ENCODE measurements at regions not wholly inside any gene's neighbourhood (a gene's known extent, or its start where the extent isn't known, plus 50 kb on each side); places are given as distances from the start of the nearest gene placed in this dataset.
"Not testable (repeated sequence)": the region's sequence is repeated elsewhere in the genome, so short reads cannot be mapped to it uniquely, and the experiment has no call there.

DNA sequence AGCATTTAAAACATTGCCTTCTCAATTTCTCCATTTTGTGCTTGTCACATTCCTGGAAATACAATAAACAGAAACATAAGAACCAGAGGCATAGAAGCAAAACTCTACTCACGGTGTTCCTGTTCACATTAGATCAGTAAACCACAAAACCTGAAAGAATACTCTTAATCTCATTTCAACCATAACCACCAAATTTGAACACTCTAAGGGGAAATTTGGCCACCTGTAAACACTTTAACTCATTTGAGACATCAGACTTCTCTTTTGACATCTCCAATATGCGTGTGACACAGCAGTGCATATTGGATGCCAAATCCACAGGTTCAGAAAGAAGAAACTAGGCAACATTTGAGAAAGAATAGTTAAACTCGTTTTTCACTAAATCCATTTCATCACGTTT, 153.8 kb upstream of the IRAK1BP1 start:
- Histone ChIP-seq H3K36me3 (replicated peaks) (no peaks in the 10 kb centered on the region), H3K4me3 (ENCODE audit: low read depth, low read length) (no peak overlapping the region), H3K27me3 (replicated peaks) (no peaks in the 10 kb centered on the region), H3K27ac (no peak overlapping the region)
- DNase-seq = no peak
- in situ Hi-C loops (cut with HindIII; ENCODE audit: low pct_ligation_motif_present, low sequenced_read_pairs) = no loop called here
- TF ChIP-seq CTCF (IDR thresholded peaks at IDR 0.05; ENCODE audit: low read depth, low read length, missing control alignments) = no peak

DNA sequence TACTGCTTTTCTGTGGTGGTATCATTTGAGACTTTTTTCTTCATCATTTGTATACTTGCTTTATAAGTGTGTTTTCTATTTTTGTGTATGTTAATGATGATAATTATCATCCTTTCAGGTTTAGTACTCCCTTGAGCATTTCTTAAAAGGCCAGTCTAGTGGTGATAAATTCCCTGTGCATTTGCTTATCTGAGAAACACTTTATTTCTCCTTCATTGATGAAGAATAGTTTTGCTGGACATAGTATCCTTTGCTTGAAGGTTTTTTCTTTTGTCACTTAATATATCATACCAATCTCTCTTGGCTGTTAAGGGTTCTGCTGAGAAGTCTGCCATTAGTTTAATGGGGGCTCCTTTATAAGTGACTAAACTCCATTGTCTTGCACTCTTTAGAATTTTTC, 123.2 kb upstream of the IRAK1BP1 start:
- in situ Hi-C loops (cut with HindIII; ENCODE audit: low pct_ligation_motif_present, low sequenced_read_pairs) = no loop called here
- H3K4me3 ChIP-seq (ENCODE audit: low read depth, low read length) = no peak overlapping the region
- H3K36me3 ChIP-seq (replicated peaks) = no peaks in the 10 kb centered on the region
- no peak for TF ChIP-seq CTCF (IDR thresholded peaks at IDR 0.05; ENCODE audit: low read depth, low read length, missing control alignments)
- H3K27me3 ChIP-seq (replicated peaks) = no peaks in the 10 kb centered on the region
- DNase-seq = no peak
- no peak overlapping the region for H3K27ac ChIP-seq

GRCh38 chr6:78746457-78746856, 120.9 kb upstream of the IRAK1BP1 start:
- H3K27ac ChIP-seq = no peak overlapping the region
- no peak overlapping the region for H3K4me3 ChIP-seq (ENCODE audit: low read depth, low read length)
- H3K27me3 ChIP-seq (replicated peaks) = no peaks in the 10 kb centered on the region
- in situ Hi-C loops (cut with HindIII; ENCODE audit: low pct_ligation_motif_present, low sequenced_read_pairs) = no loop called here
- no peak for DNase-seq
- TF ChIP-seq CTCF (IDR thresholded peaks at IDR 0.05; ENCODE audit: low read depth, low read length, missing control alignments) = no peak
- H3K36me3 ChIP-seq (replicated peaks) = no peaks in the 10 kb centered on the region

DNA sequence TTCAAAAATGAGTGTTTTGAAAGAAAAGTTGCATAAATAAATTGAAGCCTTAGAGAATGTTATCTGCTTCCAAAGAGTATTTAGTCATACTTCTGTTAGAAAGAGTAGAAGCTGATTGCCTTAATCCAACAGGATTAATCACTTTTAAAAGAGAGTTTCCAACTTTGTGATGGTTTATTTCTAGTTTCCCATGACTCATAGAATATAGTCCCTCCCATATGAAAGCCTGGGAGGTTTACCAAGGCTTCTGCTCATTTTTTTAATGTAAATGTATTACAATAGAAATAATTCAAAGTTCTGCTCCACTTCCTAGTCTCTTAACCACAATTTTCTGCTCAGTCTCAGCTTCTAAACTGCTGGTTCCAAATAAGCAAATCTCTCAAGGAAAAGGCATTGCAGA, 118.0 kb upstream of the IRAK1BP1 start:
- Histone ChIP-seq H3K27ac (no peak overlapping the region), H3K36me3 (replicated peaks) (no peaks in the 10 kb centered on the region), H3K4me3 (ENCODE audit: low read depth, low read length) (no peak overlapping the region), H3K27me3 (replicated peaks) (no peaks in the 10 kb centered on the region)
- no peak for DNase-seq
- in situ Hi-C loops (cut with HindIII; ENCODE audit: low pct_ligation_motif_present, low sequenced_read_pairs) = no loop called here
- TF ChIP-seq CTCF (IDR thresholded peaks at IDR 0.05; ENCODE audit: low read depth, low read length, missing control alignments) = no peak

DNA sequence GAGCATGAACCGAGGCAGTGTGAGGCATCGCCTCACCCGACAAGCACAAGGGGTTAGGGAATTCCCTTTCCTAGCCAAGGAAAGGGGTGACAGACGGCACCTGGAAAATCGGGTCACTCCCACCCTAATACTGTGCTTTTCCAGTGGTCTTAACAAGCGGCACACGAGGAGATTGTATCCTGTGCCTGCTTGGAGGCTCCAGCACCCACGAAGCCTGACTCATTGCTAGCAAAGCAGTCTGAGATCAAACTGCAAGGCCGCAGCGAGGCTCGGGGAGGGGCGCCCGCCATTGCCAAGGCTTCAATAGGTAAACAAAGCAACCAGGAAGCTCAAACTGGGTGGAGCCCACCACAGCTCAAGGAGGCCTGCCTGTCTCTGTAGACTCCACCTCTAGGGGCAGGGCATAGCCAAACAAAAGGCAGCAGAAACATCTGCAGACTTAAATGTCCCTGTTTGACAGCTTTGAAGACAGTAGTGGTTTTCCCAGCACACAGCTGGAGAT, 109.0 kb upstream of the IRAK1BP1 start:
- in situ Hi-C loops (cut with HindIII; ENCODE audit: low pct_ligation_motif_present, low sequenced_read_pairs) = not testable (repeated sequence)

GRCh38 chr6:78768271-78768670, 99.1 kb upstream of the IRAK1BP1 start:
- no peaks in the 10 kb centered on the region for H3K36me3 ChIP-seq (replicated peaks)
- DNase-seq = no peak
- H3K4me3 ChIP-seq (ENCODE audit: low read depth, low read length) = no peak overlapping the region
- in situ Hi-C loops (cut with HindIII; ENCODE audit: low pct_ligation_motif_present, low sequenced_read_pairs) = no loop called here
- H3K27ac ChIP-seq = no peak overlapping the region
- H3K27me3 ChIP-seq (replicated peaks) = no peaks in the 10 kb centered on the region
- no peak for TF ChIP-seq CTCF (IDR thresholded peaks at IDR 0.05; ENCODE audit: low read depth, low read length, missing control alignments)

More for the DNA sequence above, 109.0 kb upstream of the IRAK1BP1 start:
- not testable (repeated sequence) for DNase-seq; H3K27me3 ChIP-seq (replicated peaks); H3K27ac ChIP-seq; H3K36me3 ChIP-seq (replicated peaks); H3K4me3 ChIP-seq (ENCODE audit: low read depth, low read length)

Data from brain microvascular endothelial cell (primary cell).